Ascending aorta (tissue), 2 donors: ENCODE measurements at regions not wholly inside any gene's neighbourhood (a gene's known extent, or its start where the extent isn't known, plus 50 kb on each side); places are given as distances from the start of the nearest gene placed in this dataset.

Experiments
- DNase-seq, 2 donors: peaks; one replicate each; pipeline ENCODE4 v3.0.0-alpha.2; 2019; ENCODE audit warnings: low spot score in 2 of 2
- H3K27ac ChIP-seq, 2 donors: fragments of 200-600 bp; sonication (generic); one replicate each; pipeline ENCODE4 v1.5.1; 2016 to 2017; ENCODE audit warnings: mild to moderate bottlenecking in 1 of 2
- H3K27me3 ChIP-seq: fragments of 200-600 bp; sonication (generic); one replicate; pipeline ENCODE4 v1.5.1; 2017
- H3K36me3 ChIP-seq, 2 donors: fragments of 200-600 bp; sonication (generic); one replicate each; pipeline ENCODE4 v1.5.1; 2016
- H3K4me1 ChIP-seq, 2 donors: fragments of 200-600 bp; sonication (generic); one replicate each; pipeline ENCODE4 v1.5.1; 2016 to 2017; ENCODE audit warnings: mild to moderate bottlenecking in 1 of 2
- H3K4me3 ChIP-seq, 2 donors: fragments of 200-600 bp; sonication (generic); one replicate each; pipeline ENCODE4 v1.5.1; 2016 to 2017; ENCODE audit warnings: mild to moderate bottlenecking in 1 of 2
- H3K9me3 ChIP-seq, 2 donors: fragments of 200-600 bp; sonication (generic); one replicate each; pipeline ENCODE4 v1.5.1; 2016
- CTCF ChIP-seq, 3 experiments: fragments of 200-600 bp in 2 of 3; fragments of 450-650 bp in 1 of 3; sonication (generic) in 2 of 3; IDR thresholded peaks; one replicate each; pipeline ENCODE4 v1.5.1; 2016 to 2019; ENCODE audit warnings: antibody characterized with exemption in 3 of 3, mild to moderate bottlenecking in 1 of 3, moderate library complexity in 1 of 3
- intact Hi-C: fragments of 100-400 bp; cut with DNase I; formaldehyde crosslinking; loops from one replicate; pipeline ENCODE4 v1.15.1; 2023

GRCh38 chr14:53783256-53783655 is 173.4 kb downstream of the BMP4 start:
- Histone ChIP-seq H3K4me3 (no peak overlapping the region), H3K4me1 (no peaks in the 10 kb centered on the region), H3K9me3 (no peaks in the 10 kb centered on the region), H3K27me3 (no peaks in the 10 kb centered on the region), H3K36me3 (no peaks in the 10 kb centered on the region), H3K27ac (no peak overlapping the region)
- intact Hi-C loops, result no loop called here
- TF ChIP-seq CTCF (IDR thresholded peaks at IDR 0.05), result no peak
- no peak for DNase-seq

GRCh38 chr14:53780051-53780555 is 176.5 kb downstream of the BMP4 start:
- Histone ChIP-seq H3K36me3 (no peaks in the 10 kb centered on the region), H3K4me3 (no peak overlapping the region), H3K27me3 (no peaks in the 10 kb centered on the region), H3K27ac (no peak overlapping the region), H3K9me3 (no peaks in the 10 kb centered on the region), H3K4me1 (no peaks in the 10 kb centered on the region)
- DNase-seq, result no peak
- intact Hi-C loops, result no loop called here
- TF ChIP-seq CTCF (IDR thresholded peaks at IDR 0.05), result no peak

DNA sequence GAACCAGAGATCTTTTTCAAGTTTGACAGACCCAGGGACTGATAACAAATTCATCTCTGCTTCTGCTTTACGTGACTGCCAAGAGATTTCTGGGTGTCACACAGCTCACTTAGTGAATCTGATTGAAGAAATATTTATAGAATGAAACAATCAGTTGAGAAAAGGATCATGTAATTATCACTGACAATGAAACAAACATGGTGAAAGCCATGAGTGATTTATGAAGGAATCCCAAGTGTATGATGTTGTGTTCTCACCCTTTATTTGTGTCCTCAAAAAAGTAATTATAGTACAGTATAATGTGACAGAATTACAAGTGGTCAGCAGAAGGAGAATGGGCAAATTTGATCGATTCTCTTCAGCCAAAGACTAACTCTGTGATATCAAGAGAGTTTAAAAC is 177.3 kb downstream of the BMP4 start:
- Histone ChIP-seq H3K9me3 (no peaks in the 10 kb centered on the region), H3K4me1 (no peaks in the 10 kb centered on the region), H3K4me3 (no peak overlapping the region), H3K27ac (no peak overlapping the region), H3K27me3 (no peaks in the 10 kb centered on the region), H3K36me3 (no peaks in the 10 kb centered on the region)
- TF ChIP-seq CTCF (IDR thresholded peaks at IDR 0.05), result no peak
- intact Hi-C loops, result no loop called here
- DNase-seq, result no peak

DNA sequence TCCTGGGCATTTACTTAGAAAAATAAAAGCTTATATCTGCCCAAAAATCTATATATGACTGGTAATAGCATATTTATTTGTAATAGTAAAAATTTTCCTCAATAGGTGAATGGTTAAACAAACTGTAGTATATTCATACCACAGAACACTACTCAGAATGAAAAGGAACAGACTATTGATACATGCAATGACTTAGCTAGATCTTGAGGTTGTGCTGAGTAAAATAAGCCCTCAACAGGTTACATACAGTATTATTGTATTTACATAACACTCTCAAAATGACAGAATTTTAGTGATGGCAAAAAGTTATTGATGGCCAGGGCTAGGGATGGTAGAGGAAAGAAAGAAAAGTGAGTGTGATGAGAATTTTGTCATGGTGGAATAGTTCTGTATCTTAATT is 178.4 kb downstream of the BMP4 start:
- intact Hi-C loops, result no loop called here
- no peak for DNase-seq
- H3K27ac ChIP-seq, result no peak overlapping the region
- H3K4me1 ChIP-seq, result no peaks in the 10 kb centered on the region
- H3K9me3 ChIP-seq, result no peaks in the 10 kb centered on the region
- H3K36me3 ChIP-seq, result no peaks in the 10 kb centered on the region
- H3K27me3 ChIP-seq, result no peaks in the 10 kb centered on the region
- TF ChIP-seq CTCF (IDR thresholded peaks at IDR 0.05), result no peak
- no peak overlapping the region for H3K4me3 ChIP-seq

GRCh38 chr14:53772936-53773335 is 183.7 kb downstream of the BMP4 start:
- no peak for TF ChIP-seq CTCF (IDR thresholded peaks at IDR 0.05)
- Histone ChIP-seq H3K36me3 (no peaks in the 10 kb centered on the region), H3K27ac (no peak overlapping the region), H3K27me3 (no peaks in the 10 kb centered on the region), H3K4me1 (no peaks in the 10 kb centered on the region), H3K4me3 (no peak overlapping the region), H3K9me3 (no peaks in the 10 kb centered on the region)
- no peak for DNase-seq
- intact Hi-C loops, result no loop called here

DNA sequence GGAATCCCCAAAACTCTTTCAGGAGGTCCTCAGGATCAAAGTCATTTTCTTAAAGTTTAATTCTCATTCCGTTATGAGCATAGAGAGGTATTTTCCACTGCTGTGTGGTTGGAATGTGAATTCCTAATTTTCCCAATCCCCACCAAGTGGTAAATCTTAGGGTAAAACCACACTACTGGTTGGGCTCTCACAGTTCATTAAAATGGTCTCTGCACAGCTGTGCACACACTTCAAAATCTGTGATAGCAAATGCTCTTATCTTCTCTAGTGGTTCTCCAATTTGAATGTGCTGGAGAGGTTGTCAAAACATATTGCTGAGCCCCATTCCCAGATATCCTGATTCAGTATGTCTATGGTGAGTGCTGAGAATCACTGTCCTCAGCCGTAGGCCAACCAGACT is 189.1 kb downstream of the BMP4 start:
- Histone ChIP-seq H3K36me3 (no peaks in the 10 kb centered on the region), H3K27me3 (no peaks in the 10 kb centered on the region), H3K4me3 (no peak overlapping the region), H3K4me1 (no peaks in the 10 kb centered on the region), H3K9me3 (no peaks in the 10 kb centered on the region), H3K27ac (no peak overlapping the region)
- intact Hi-C loops, result no loop called here
- no peak for DNase-seq
- TF ChIP-seq CTCF (IDR thresholded peaks at IDR 0.05), result no peak
